ENCODE measurements at regions not wholly inside any gene's neighbourhood (a gene's known extent, or its start where the extent isn't known, plus 50 kb on each side); places are given as distances from the start of the nearest gene placed in this dataset.

GRCh38 chr1:82644186-82644915, 843.6 kb downstream of the ADGRL2 start:
- no peak for TF ChIP-seq CTCF (IDR thresholded peaks at IDR 0.05)
- no peak for TF ChIP-seq POLR2A (IDR thresholded peaks at IDR 0.05)

All from right lobe of liver (tissue), 4 donors.